Activated T-cell treated with anti-CD3 and anti-CD28 coated beads, Interleukin-2, amount 50 U/mL, for 4 hours (primary cell): ENCODE measurements at regions not wholly inside any gene's neighbourhood (a gene's known extent, or its start where the extent isn't known, plus 50 kb on each side); places are given as distances from the start of the nearest gene placed in this dataset.

Experiments
- ATAC-seq, 2 donors: fragments of 200-7000 bp; cut with Tn5 transposase; one replicate each; pipeline ENCODE4 v1.10.0; 2021
- DNase-seq: peaks from one replicate; pipeline ENCODE4 v3.0.0-alpha.2; 2020
- H3K27me3 Mint-ChIP-seq: one replicate; pipeline ENCODE4 v1.8.0; 2021; ENCODE audit warnings: low read depth, mixed read lengths
- H3K36me3 Mint-ChIP-seq: one replicate; pipeline ENCODE4 v1.8.0; 2022; ENCODE audit warnings: mixed read lengths; ENCODE audit not compliant: insufficient read depth
- H3K4me1 Mint-ChIP-seq: one replicate; pipeline ENCODE4 v1.8.0; 2021; ENCODE audit warnings: low read depth, mixed read lengths
- H3K4me3 Mint-ChIP-seq: one replicate; pipeline ENCODE4 v1.8.0; 2021; ENCODE audit warnings: mild to moderate bottlenecking, moderate library complexity, mixed read lengths
- H3K9me3 Mint-ChIP-seq: one replicate; pipeline ENCODE4 v1.8.0; 2021; ENCODE audit warnings: mixed read lengths

- DNase-seq: no peak
- no peak for ATAC-seq
- Mint-ChIP-seq H3K4me3 (no peak overlapping the region), H3K36me3 (no peaks in the 10 kb centered on the region), H3K27me3 (no peaks in the 10 kb centered on the region), H3K4me1 (no peaks in the 10 kb centered on the region), H3K9me3 (peaks cover 18% of the 10 kb centered on the region)
Measured at GRCh38 chr13:62544928-62545327, 1129.3 kb upstream of the PCDH20 start.

GRCh38 chr13:62537593-62537992 lies 1121.9 kb upstream of the PCDH20 start:
- DNase-seq (no peak), ATAC-seq (no peak)
- Mint-ChIP-seq H3K9me3 (peaks cover 17% of the 10 kb centered on the region), H3K36me3 (no peaks in the 10 kb centered on the region), H3K27me3 (no peaks in the 10 kb centered on the region), H3K4me3 (no peak overlapping the region), H3K4me1 (no peaks in the 10 kb centered on the region)

- H3K27me3 Mint-ChIP-seq: no peaks in the 10 kb centered on the region
- no peaks in the 10 kb centered on the region for H3K4me1 Mint-ChIP-seq
- ATAC-seq (no peak), DNase-seq (no peak)
- H3K9me3 Mint-ChIP-seq: peaks cover 12% of the 10 kb centered on the region
- H3K4me3 Mint-ChIP-seq: no peak overlapping the region
- H3K36me3 Mint-ChIP-seq: no peaks in the 10 kb centered on the region
Measured at GRCh38 chr13:62525652-62526051, 1110.0 kb upstream of the PCDH20 start.

GRCh38 chr13:62524498-62524897 lies 1108.8 kb upstream of the PCDH20 start:
- ATAC-seq (no peak), DNase-seq (no peak)
- no peaks in the 10 kb centered on the region for H3K27me3 Mint-ChIP-seq
- H3K36me3 Mint-ChIP-seq: no peaks in the 10 kb centered on the region
- no peaks in the 10 kb centered on the region for H3K4me1 Mint-ChIP-seq
- peaks cover 20% of the 10 kb centered on the region for H3K9me3 Mint-ChIP-seq
- H3K4me3 Mint-ChIP-seq: no peak overlapping the region

GRCh38 chr13:62524061-62524460 lies 1108.4 kb upstream of the PCDH20 start:
- Mint-ChIP-seq H3K4me3 (no peak overlapping the region), H3K9me3 (peaks cover 19% of the 10 kb centered on the region), H3K4me1 (no peaks in the 10 kb centered on the region), H3K36me3 (no peaks in the 10 kb centered on the region), H3K27me3 (no peaks in the 10 kb centered on the region)
- DNase-seq (no peak), ATAC-seq (no peak)

- peak in 1 of 2 donors; percentile 46 for ATAC-seq
- H3K4me3 Mint-ChIP-seq: no peak overlapping the region
- no peak for DNase-seq
- peaks cover 3% of the 10 kb centered on the region for H3K9me3 Mint-ChIP-seq
- H3K27me3 Mint-ChIP-seq: no peaks in the 10 kb centered on the region
- H3K4me1 Mint-ChIP-seq: no peaks in the 10 kb centered on the region
- no peaks in the 10 kb centered on the region for H3K36me3 Mint-ChIP-seq
Measured at GRCh38 chr13:62512194-62513141, 1096.8 kb upstream of the PCDH20 start.

- no peaks in the 10 kb centered on the region for H3K4me1 Mint-ChIP-seq
Measured at GRCh38 chr13:62510906-62511655, 1095.4 kb upstream of the PCDH20 start.

GRCh38 chr13:62502588-62502987 lies 1086.9 kb upstream of the PCDH20 start:
- no peak for DNase-seq
- Mint-ChIP-seq H3K36me3 (no peaks in the 10 kb centered on the region), H3K27me3 (no peaks in the 10 kb centered on the region), H3K9me3 (no peaks in the 10 kb centered on the region), H3K4me1 (no peaks in the 10 kb centered on the region), H3K4me3 (no peak overlapping the region)
- ATAC-seq: no peak

More at GRCh38 chr13:62510906-62511655, 1095.4 kb upstream of the PCDH20 start:
- Mint-ChIP-seq H3K4me3 (no peak overlapping the region), H3K36me3 (no peaks in the 10 kb centered on the region), H3K27me3 (no peaks in the 10 kb centered on the region), H3K9me3 (peaks cover 3% of the 10 kb centered on the region)
- DNase-seq (no peak), ATAC-seq (no peak)

GRCh38 chr13:62489731-62490130 lies 1074.1 kb upstream of the PCDH20 start:
- Mint-ChIP-seq H3K4me1 (no peaks in the 10 kb centered on the region), H3K36me3 (no peaks in the 10 kb centered on the region), H3K9me3 (peaks cover 6% of the 10 kb centered on the region), H3K27me3 (no peaks in the 10 kb centered on the region), H3K4me3 (no peak overlapping the region)
- ATAC-seq (no peak), DNase-seq (no peak)

- H3K4me1 Mint-ChIP-seq: no peaks in the 10 kb centered on the region
- no peaks in the 10 kb centered on the region for H3K27me3 Mint-ChIP-seq
- no peaks in the 10 kb centered on the region for H3K36me3 Mint-ChIP-seq
- ATAC-seq (no peak), DNase-seq (no peak)
- H3K4me3 Mint-ChIP-seq: no peak overlapping the region
- H3K9me3 Mint-ChIP-seq: peaks cover 9% of the 10 kb centered on the region
Measured at GRCh38 chr13:62483774-62484173, 1068.1 kb upstream of the PCDH20 start.

GRCh38 chr13:62482351-62482750 lies 1066.7 kb upstream of the PCDH20 start:
- Mint-ChIP-seq H3K27me3 (no peaks in the 10 kb centered on the region), H3K9me3 (peaks cover 8% of the 10 kb centered on the region), H3K36me3 (no peaks in the 10 kb centered on the region), H3K4me1 (no peaks in the 10 kb centered on the region), H3K4me3 (no peak overlapping the region)
- no peak for DNase-seq
- ATAC-seq: no peak

- peaks cover 13% of the 10 kb centered on the region for H3K9me3 Mint-ChIP-seq
- H3K4me3 Mint-ChIP-seq: no peak overlapping the region
- H3K36me3 Mint-ChIP-seq: no peaks in the 10 kb centered on the region
- ATAC-seq (no peak), DNase-seq (no peak)
- H3K27me3 Mint-ChIP-seq: no peaks in the 10 kb centered on the region
- H3K4me1 Mint-ChIP-seq: no peaks in the 10 kb centered on the region
Measured at GRCh38 chr13:62473944-62474237, 1058.2 kb upstream of the PCDH20 start.

GRCh38 chr13:62473190-62473943 lies 1057.7 kb upstream of the PCDH20 start:
- no peak for DNase-seq
- Mint-ChIP-seq H3K36me3 (no peaks in the 10 kb centered on the region), H3K9me3 (peaks cover 15% of the 10 kb centered on the region), H3K4me3 (no peak overlapping the region), H3K4me1 (no peaks in the 10 kb centered on the region), H3K27me3 (no peaks in the 10 kb centered on the region)
- ATAC-seq: no peak

- ATAC-seq: no peak
- Mint-ChIP-seq H3K4me1 (no peaks in the 10 kb centered on the region), H3K36me3 (no peaks in the 10 kb centered on the region), H3K4me3 (no peak overlapping the region), H3K27me3 (no peaks in the 10 kb centered on the region), H3K9me3 (peaks cover 6% of the 10 kb centered on the region)
- no peak for DNase-seq
Measured at GRCh38 chr13:62453761-62454160, 1038.1 kb upstream of the PCDH20 start.
